Endothelial cell of umbilical vein (primary cell): ENCODE measurements at regions not wholly inside any gene's neighbourhood (a gene's known extent, or its start where the extent isn't known, plus 50 kb on each side); places are given as distances from the start of the nearest gene placed in this dataset.

ENCODE experiments used
- BruUV-seq: library from RNA; stranded (reverse); fragments of 400-500 nt; replicated peaks from 2 replicates; lab custom pipeline; 2021; lab: Mats Ljungman, UMichigan
- CTCF ChIA-PET: fragments of 300-600, 350-600 bp; sonication (Branson Sonifier 250); formaldehyde crosslinking; loops from one replicate; lab custom pipeline; 2021; ENCODE audit warnings: antibody characterized with exemption, inconsistent platforms; lab: Charles Lee
- POLR2A ChIA-PET: fragments of 300-600, 350-600 bp; sonication (Branson Sonifier 250); formaldehyde crosslinking; loops from one replicate; lab custom pipeline; 2021; ENCODE audit warnings: antibody characterized with exemption, inconsistent platforms; lab: Charles Lee
- DNase-seq: peaks from one replicate; pipeline ENCODE4 v3.0.0-alpha.2; 2011; ENCODE audit warnings: low read depth, low spot score
- FAIRE-seq: peaks from 2 replicates; lab custom pipeline; 2011; peaks lifted over from hg19 to GRCh38; lab: Jason Lieb, UNC
- H2AFZ ChIP-seq: 2 replicates; pipeline ENCODE4 v1.6.0; 2012; ENCODE audit warnings: low read depth, low read length, control low read depth, inconsistent platforms
- H3K27ac ChIP-seq: 2 replicates; pipeline ENCODE4 v1.5.1; 2011; ENCODE audit warnings: low read depth, mild to moderate bottlenecking, control low read depth, low read length, moderate library complexity; ENCODE audit not compliant: insufficient read depth
- H3K27me3 ChIP-seq, 2 experiments: 2 replicates each; pipeline versions ENCODE4 v1.6.0 to v1.6.1; 2011; ENCODE audit warnings: low read length in 2 of 2, mixed read lengths in 1 of 2; ENCODE audit not compliant: control insufficient read depth in 2 of 2, insufficient read depth in 2 of 2
- H3K36me3 ChIP-seq, 2 experiments: 2 replicates in 1 of 2; 3 replicates in 1 of 2; pipeline ENCODE4 v1.5.1; 2011; ENCODE audit warnings: low read length in 2 of 2, mild to moderate bottlenecking in 1 of 2, moderate library complexity in 1 of 2; ENCODE audit not compliant: control insufficient read depth in 2 of 2, insufficient read depth in 2 of 2; ENCODE audit errors: extremely low read depth in 1 of 2
- H3K4me1 ChIP-seq: 3 replicates; pipeline ENCODE4 v1.5.1; 2011; ENCODE audit warnings: mild to moderate bottlenecking, low read length; ENCODE audit not compliant: control insufficient read depth, insufficient read depth; ENCODE audit errors: extremely low read depth
- H3K4me2 ChIP-seq: 2 replicates; pipeline ENCODE4 v1.6.1; 2011; ENCODE audit warnings: low read length, control low read depth, mixed read lengths; ENCODE audit not compliant: insufficient read depth
- H3K4me3 ChIP-seq, 3 experiments: fragments of 200-600 bp in 1 of 3; sonication (generic), shearing (Covaris generic) in 1 of 3; replicated peaks in 1 of 3; 2 replicates each; pipeline ENCODE4 v1.5.1; 2011 to 2016; ENCODE audit warnings: control low read depth in 3 of 3, low read length in 3 of 3, mild to moderate bottlenecking in 2 of 3, inconsistent platforms in 1 of 3, low read depth in 1 of 3, moderate library complexity in 1 of 3; ENCODE audit not compliant: insufficient read depth in 1 of 3
- H3K79me2 ChIP-seq: 2 replicates; pipeline ENCODE4 v1.6.0; 2012; ENCODE audit warnings: low read length, inconsistent platforms; ENCODE audit not compliant: control insufficient read depth, insufficient read depth
- H3K9ac ChIP-seq: replicated peaks from 2 replicates; pipeline ENCODE3; 2011; ENCODE audit warnings: low read length, control low read depth; ENCODE audit not compliant: insufficient read depth; ENCODE audit errors: extremely low read depth
- H3K9me1 ChIP-seq: replicated peaks from 3 replicates; pipeline ENCODE4 v1.6.0; 2011; ENCODE audit warnings: mild to moderate bottlenecking, low read length; ENCODE audit not compliant: control insufficient read depth, insufficient read depth; ENCODE audit errors: extremely low read depth
- H3K9me3 ChIP-seq: replicated peaks from 2 replicates; pipeline ENCODE4 v1.5.1; 2012; ENCODE audit warnings: low read length, inconsistent platforms; ENCODE audit not compliant: control insufficient read depth, insufficient read depth
- H4K20me1 ChIP-seq: replicated peaks from 2 replicates; pipeline ENCODE3; 2011; ENCODE audit warnings: mild to moderate bottlenecking, low read length; ENCODE audit not compliant: control insufficient read depth, insufficient read depth; ENCODE audit errors: extremely low read depth
- EZH2 ChIP-seq: IDR thresholded peaks from 2 replicates; pipeline ENCODE4 v1.6.1; 2012; ENCODE audit warnings: borderline replicate concordance, low read depth, mild to moderate bottlenecking, moderate library complexity, low read length, inconsistent platforms; ENCODE audit not compliant: severe bottlenecking
- FOS ChIP-seq: IDR thresholded peaks from 2 replicates; pipeline ENCODE4 v1.6.1; 2011; ENCODE audit warnings: mild to moderate bottlenecking, low read length, moderate library complexity, borderline replicate concordance; ENCODE audit not compliant: insufficient read depth
- GATA2 ChIP-seq: IDR thresholded peaks from 2 replicates; pipeline ENCODE4 v1.7.0; 2011; ENCODE audit warnings: low read depth, mild to moderate bottlenecking, moderate library complexity, mixed read lengths, low read length; ENCODE audit not compliant: insufficient read length, insufficient read depth
- JUN ChIP-seq: IDR thresholded peaks from 2 replicates; pipeline ENCODE4 v1.6.1; 2011; ENCODE audit warnings: borderline replicate concordance, low read depth; ENCODE audit not compliant: insufficient read length, insufficient read depth
- MYC ChIP-seq: IDR thresholded peaks from one replicate; pipeline ENCODE4 v1.6.1; 2011; ENCODE audit warnings: mild to moderate bottlenecking, low read depth, low read length
- POLR2A ChIP-seq: IDR thresholded peaks from 2 replicates; pipeline ENCODE4 v1.6.1; 2012; ENCODE audit warnings: low read depth, mild to moderate bottlenecking, control low read depth, low read length
- POLR2AphosphoS5 ChIP-seq: IDR thresholded peaks from 2 replicates; pipeline ENCODE4 v1.6.1; 2012; ENCODE audit warnings: low read depth, mild to moderate bottlenecking, control low read depth, low read length, moderate library complexity; ENCODE audit not compliant: insufficient read depth
- dilution Hi-C: fragments of 300-500 bp; cut with MboI; formaldehyde crosslinking; loops from one replicate; pipeline ENCODE4 v1.15.0; 2019; ENCODE audit warnings: low sequenced_read_pairs; ENCODE audit not compliant: extremely low pct_ligation_motif_present
- intact Hi-C: fragments of 100-400 bp; cut with micrococcal nuclease; formaldehyde crosslinking; loops from one replicate; pipeline ENCODE4 v1.10.0; 2022
- TF ChIP-seq, protein P1 (sequence below), 2 donors: IDR thresholded peaks; 1 replicate in 1 of 2; 2 replicates in 1 of 2; pipeline ENCODE4 v1.5.1; 2011; ENCODE audit warnings: low read length in 2 of 2, mild to moderate bottlenecking in 2 of 2, moderate library complexity in 2 of 2, control low read depth in 1 of 2, inconsistent platforms in 1 of 2, low read depth in 1 of 2; ENCODE audit not compliant: insufficient read depth in 1 of 2; ENCODE audit errors: extremely low read depth in 1 of 2
- TF ChIP-seq, protein P2 (sequence below): IDR thresholded peaks from 2 replicates; pipeline ENCODE4 v1.6.1; 2011; ENCODE audit not compliant: insufficient read depth, insufficient read length

DNA sequence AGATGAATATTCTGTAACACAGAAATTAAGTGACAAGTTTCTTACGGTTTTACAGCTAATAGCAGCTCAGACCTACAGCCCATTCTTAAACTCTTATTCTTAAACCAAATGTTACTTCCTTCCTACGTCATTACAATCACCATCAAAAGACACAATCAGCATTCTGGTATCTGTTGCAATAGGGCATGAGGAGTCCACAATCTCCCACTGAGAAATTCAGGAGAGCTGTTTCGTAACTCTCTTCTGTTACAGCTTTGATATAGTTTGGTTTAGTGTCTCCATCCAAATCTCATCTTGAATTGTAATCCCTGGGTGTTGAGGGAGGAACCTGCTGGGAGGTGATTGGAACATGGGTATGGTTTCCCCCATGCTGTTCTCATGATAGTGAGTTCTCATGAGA is 163.4 kb downstream of the GAS1 start:
- no peaks in the 10 kb centered on the region for H4K20me1 ChIP-seq
- H3K79me2 ChIP-seq: no peaks in the 10 kb centered on the region
- FAIRE-seq (no peak), DNase-seq (no peak)
- H2AFZ ChIP-seq: no peak overlapping the region
- no peaks in the 10 kb centered on the region for H3K9me3 ChIP-seq
- H3K9ac ChIP-seq: no peak overlapping the region
- no peaks in the 10 kb centered on the region for H3K27me3 ChIP-seq
- H3K27ac ChIP-seq: no peak overlapping the region
- ChIA-PET CTCF (no interaction called here), POLR2A (no interaction called here)
- intact Hi-C loops: no loop called here
- TF ChIP-seq MYC (no peak), GATA2 (no peak), EZH2 (no peak)
- TF ChIP-seq, protein P1, sequence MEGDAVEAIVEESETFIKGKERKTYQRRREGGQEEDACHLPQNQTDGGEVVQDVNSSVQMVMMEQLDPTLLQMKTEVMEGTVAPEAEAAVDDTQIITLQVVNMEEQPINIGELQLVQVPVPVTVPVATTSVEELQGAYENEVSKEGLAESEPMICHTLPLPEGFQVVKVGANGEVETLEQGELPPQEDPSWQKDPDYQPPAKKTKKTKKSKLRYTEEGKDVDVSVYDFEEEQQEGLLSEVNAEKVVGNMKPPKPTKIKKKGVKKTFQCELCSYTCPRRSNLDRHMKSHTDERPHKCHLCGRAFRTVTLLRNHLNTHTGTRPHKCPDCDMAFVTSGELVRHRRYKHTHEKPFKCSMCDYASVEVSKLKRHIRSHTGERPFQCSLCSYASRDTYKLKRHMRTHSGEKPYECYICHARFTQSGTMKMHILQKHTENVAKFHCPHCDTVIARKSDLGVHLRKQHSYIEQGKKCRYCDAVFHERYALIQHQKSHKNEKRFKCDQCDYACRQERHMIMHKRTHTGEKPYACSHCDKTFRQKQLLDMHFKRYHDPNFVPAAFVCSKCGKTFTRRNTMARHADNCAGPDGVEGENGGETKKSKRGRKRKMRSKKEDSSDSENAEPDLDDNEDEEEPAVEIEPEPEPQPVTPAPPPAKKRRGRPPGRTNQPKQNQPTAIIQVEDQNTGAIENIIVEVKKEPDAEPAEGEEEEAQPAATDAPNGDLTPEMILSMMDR (IDR thresholded peaks at IDR 0.05; ENCODE audit: extremely low read depth in 1 of 2, insufficient read depth in 1 of 2, low read depth in 1 of 2, low read length in 2 of 2): no peak
- H3K36me3 ChIP-seq: no peaks in the 10 kb centered on the region
- H3K9me1 ChIP-seq: no peaks in the 10 kb centered on the region
- H3K4me2 ChIP-seq: no peak overlapping the region
- dilution Hi-C loops: no loop called here
- BruUV-seq: no TSS peak
- H3K4me3 ChIP-seq: no peak overlapping the region
- H3K4me1 ChIP-seq: no peaks in the 10 kb centered on the region

DNA sequence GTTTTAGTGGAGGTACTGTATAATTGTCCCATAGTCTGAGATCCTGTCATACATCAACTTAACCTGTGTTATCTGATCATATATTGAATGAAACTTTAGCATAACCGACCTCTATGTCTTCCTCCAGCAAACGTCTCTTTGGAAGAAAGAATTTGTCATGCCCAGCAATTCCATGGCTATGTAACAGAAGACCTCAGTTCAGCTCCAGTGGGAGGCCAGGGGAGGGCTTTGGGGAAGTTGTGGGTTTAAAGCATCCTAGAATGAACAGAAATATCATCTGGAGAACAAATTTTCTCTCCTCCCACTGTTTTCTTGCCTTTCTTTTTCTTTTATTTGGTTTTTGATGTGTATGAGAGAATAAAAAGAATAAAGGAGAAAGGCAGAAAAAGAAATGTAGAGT is 164.5 kb downstream of the GAS1 start:
- intact Hi-C loops: no loop called here
- Histone ChIP-seq H3K79me2 (no peaks in the 10 kb centered on the region), H3K27ac (no peak overlapping the region), H3K9me1 (no peaks in the 10 kb centered on the region), H3K9ac (no peak overlapping the region), H3K9me3 (no peaks in the 10 kb centered on the region), H3K27me3 (no peaks in the 10 kb centered on the region), H2AFZ (no peak overlapping the region), H3K36me3 (no peaks in the 10 kb centered on the region), H3K4me1 (no peaks in the 10 kb centered on the region), H3K4me3 (no peak overlapping the region), H3K4me2 (no peak overlapping the region), H4K20me1 (no peaks in the 10 kb centered on the region)
- no peak for FAIRE-seq
- no peak for DNase-seq
- BruUV-seq: no TSS peak
- ChIA-PET CTCF (no interaction called here), POLR2A (no interaction called here)
- dilution Hi-C loops: no loop called here
- TF ChIP-seq POLR2A: no peak
- TF ChIP-seq, protein P1 (IDR thresholded peaks at IDR 0.05; ENCODE audit: extremely low read depth in 1 of 2, insufficient read depth in 1 of 2, low read depth in 1 of 2, low read length in 2 of 2): no peak
- TF ChIP-seq, protein P2, sequence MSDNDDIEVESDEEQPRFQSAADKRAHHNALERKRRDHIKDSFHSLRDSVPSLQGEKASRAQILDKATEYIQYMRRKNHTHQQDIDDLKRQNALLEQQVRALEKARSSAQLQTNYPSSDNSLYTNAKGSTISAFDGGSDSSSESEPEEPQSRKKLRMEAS: no peak
- TF ChIP-seq FOS: no peak
- TF ChIP-seq POLR2AphosphoS5: no peak
- TF ChIP-seq GATA2: no peak
- no peak for TF ChIP-seq EZH2
- TF ChIP-seq JUN: no peak
- TF ChIP-seq MYC: no peak
